Mesendoderm (in vitro differentiated cells): ENCODE measurements at regions not wholly inside any gene's neighbourhood (a gene's known extent, or its start where the extent isn't known, plus 50 kb on each side); places are given as distances from the start of the nearest gene placed in this dataset.

ENCODE experiments used
- DNase-seq: peaks from one replicate; pipeline ENCODE4 v3.0.0; 2013
- H2AK5ac ChIP-seq: 2 replicates; pipeline ENCODE4 v1.6.1; 2013; ENCODE audit warnings: low read length, inconsistent platforms
- H2BK120ac ChIP-seq: 2 replicates; pipeline ENCODE4 v1.6.1; 2013; ENCODE audit warnings: low read depth, mild to moderate bottlenecking, low read length, moderate library complexity, mixed read lengths
- H2BK15ac ChIP-seq: replicated peaks from 2 replicates; pipeline ENCODE4 v1.6.1; 2013; ENCODE audit warnings: low read depth, mild to moderate bottlenecking, moderate library complexity
- H2BK5ac ChIP-seq: 2 replicates; pipeline ENCODE4 v1.6.1; 2013; ENCODE audit warnings: low read length, inconsistent platforms
- H3K18ac ChIP-seq: 2 replicates; pipeline ENCODE4 v1.6.1; 2013; ENCODE audit warnings: mild to moderate bottlenecking, low read length, mixed read lengths
- H3K23ac ChIP-seq: one replicate; pipeline ENCODE4 v1.6.1; 2013; ENCODE audit warnings: low read length
- H3K27ac ChIP-seq: 2 replicates; pipeline ENCODE4 v1.5.1; 2013; ENCODE audit warnings: low read depth, mild to moderate bottlenecking, inconsistent platforms, low read length, moderate library complexity
- H3K27me3 ChIP-seq: 2 replicates; pipeline ENCODE4 v1.6.1; 2013; ENCODE audit warnings: low read length, control low read depth, mild to moderate bottlenecking, inconsistent platforms; ENCODE audit not compliant: insufficient read depth, poor library complexity
- H3K36me3 ChIP-seq: 2 replicates; pipeline ENCODE4 v1.6.1; 2013; ENCODE audit warnings: low read length, inconsistent platforms; ENCODE audit not compliant: control insufficient read depth, insufficient read depth
- H3K4ac ChIP-seq: one replicate; pipeline ENCODE4 v1.6.1; 2013; ENCODE audit warnings: low read depth, mild to moderate bottlenecking, low read length, moderate library complexity
- H3K4me1 ChIP-seq: 2 replicates; pipeline ENCODE4 v1.6.1; 2013; ENCODE audit warnings: low read depth, low read length, inconsistent platforms; ENCODE audit not compliant: control insufficient read depth
- H3K4me2 ChIP-seq: 2 replicates; pipeline ENCODE4 v1.6.1; 2013; ENCODE audit warnings: low read length
- H3K4me3 ChIP-seq: 2 replicates; pipeline ENCODE4 v1.5.1; 2013; ENCODE audit warnings: mild to moderate bottlenecking, low read length
- H3K56ac ChIP-seq: one replicate; pipeline ENCODE4 v1.6.1; 2013; ENCODE audit warnings: low read length
- H3K79me1 ChIP-seq: 2 replicates; pipeline ENCODE4 v1.6.1; 2013; ENCODE audit warnings: low read length, inconsistent platforms
- H3K79me2 ChIP-seq: 2 replicates; pipeline ENCODE4 v1.6.1; 2013; ENCODE audit warnings: mild to moderate bottlenecking, low read length; ENCODE audit not compliant: control insufficient read depth, insufficient read depth
- H3K9ac ChIP-seq: 2 replicates; pipeline ENCODE4 v1.6.1; 2013; ENCODE audit warnings: low read length, inconsistent platforms
- H4K5ac ChIP-seq: one replicate; pipeline ENCODE4 v1.6.1; 2013; ENCODE audit warnings: low read length
- H4K8ac ChIP-seq: one replicate; pipeline ENCODE4 v1.6.1; 2013; ENCODE audit warnings: low read depth, mild to moderate bottlenecking, control low read depth, low read length, moderate library complexity
- WGBS: extraction: QIAGEN DNeasy Blood & Tissue Kit; methylation state at CpG from one replicate; pipeline ENCODE4 v1.1.7; 2013; ENCODE audit warnings: low lambda C conversion rate, missing lambda C conversion rate; ENCODE audit not compliant: insufficient coverage; ENCODE audit errors: extremely low coverage; 5-methylcytosine and 5-hydroxymethylcytosine counted together

DNA sequence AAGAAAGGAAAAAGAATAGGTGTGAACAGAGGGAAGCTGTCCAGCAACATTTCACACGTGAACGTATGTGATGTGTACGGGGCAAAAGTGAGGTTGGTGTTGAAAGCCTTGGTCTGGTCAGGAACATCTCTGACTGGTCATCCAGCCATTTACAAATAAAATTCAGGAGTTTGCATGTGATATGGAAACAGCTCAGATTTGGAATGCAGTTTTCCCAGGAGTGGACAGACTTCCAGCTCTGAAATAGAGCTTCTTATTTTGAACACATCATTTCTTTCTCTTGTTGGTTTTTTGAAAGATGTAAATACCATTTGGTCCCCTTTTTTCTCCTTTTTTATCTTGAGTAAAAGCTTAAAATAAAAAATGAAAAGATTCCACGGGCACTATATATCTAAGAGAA is 566.2 kb upstream of the ZFHX3 start:
- Histone ChIP-seq H2BK5ac (no peak overlapping the region), H3K23ac (no peak overlapping the region), H4K5ac (no peak overlapping the region), H3K4me1 (peaks cover 1% of the 10 kb centered on the region), H4K8ac (no peak overlapping the region), H3K79me1 (no peaks in the 10 kb centered on the region), H3K4me3 (no peak overlapping the region), H3K4me2 (no peak overlapping the region), H2BK120ac (no peak overlapping the region), H2BK15ac (no peak overlapping the region), H3K79me2 (no peaks in the 10 kb centered on the region), H3K27ac (no peak overlapping the region), H3K36me3 (no peaks in the 10 kb centered on the region), H3K27me3 (no peaks in the 10 kb centered on the region), H3K56ac (no peak overlapping the region), H2AK5ac (no peak overlapping the region), H3K9ac (no peak overlapping the region), H3K18ac (no peak overlapping the region), H3K4ac (no peak overlapping the region)
- no peak for DNase-seq
- no CpG with 5 or more reads among the region's 4 CpGs for WGBS

DNA sequence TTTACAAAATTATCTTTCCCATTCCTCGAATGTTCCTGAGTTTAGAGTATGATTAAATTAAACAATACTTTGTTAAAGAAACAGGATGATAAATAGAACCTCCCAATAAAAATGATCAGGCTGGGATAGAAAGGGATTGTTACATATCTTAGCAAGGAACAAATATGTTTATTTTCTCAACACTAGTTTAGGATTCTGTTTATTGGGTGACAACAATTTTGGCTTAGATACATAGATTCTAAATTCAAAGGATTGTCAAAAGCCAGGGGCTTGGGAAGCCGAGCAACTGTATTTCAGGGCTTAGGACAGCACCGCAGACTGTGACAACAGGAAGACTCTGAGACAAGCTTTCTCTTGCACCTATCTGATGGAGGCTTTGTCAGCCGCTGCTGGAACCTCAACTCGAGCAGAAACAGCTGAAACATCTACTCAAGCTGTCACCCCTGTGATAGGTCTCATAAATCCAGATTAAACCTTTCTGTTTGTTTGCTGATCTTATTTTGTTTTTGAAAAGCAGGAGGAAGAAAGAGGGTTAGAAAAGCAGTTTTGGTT is 562.8 kb upstream of the ZFHX3 start:
- no peak overlapping the region for H2BK5ac ChIP-seq
- no peak overlapping the region for H2AK5ac ChIP-seq
- no peak overlapping the region for H3K4me2 ChIP-seq
- no peak overlapping the region for H3K23ac ChIP-seq
- no peak overlapping the region for H3K4ac ChIP-seq
- H3K36me3 ChIP-seq = no peaks in the 10 kb centered on the region
- no peak overlapping the region for H3K9ac ChIP-seq
- H2BK120ac ChIP-seq = no peak overlapping the region
- H3K79me1 ChIP-seq = no peaks in the 10 kb centered on the region
- H4K5ac ChIP-seq = no peak overlapping the region
- H3K4me1 ChIP-seq = peaks cover 1% of the 10 kb centered on the region
- no peak overlapping the region for H4K8ac ChIP-seq
- WGBS = no CpG with 5 or more reads among the region's 5 CpGs
- H3K56ac ChIP-seq = no peak overlapping the region
- H3K79me2 ChIP-seq = no peaks in the 10 kb centered on the region
- H3K27ac ChIP-seq = no peak overlapping the region
- no peaks in the 10 kb centered on the region for H3K27me3 ChIP-seq
- peak overlapping the region; percentile 51 for H3K18ac ChIP-seq
- no peak overlapping the region for H2BK15ac ChIP-seq
- no peak overlapping the region for H3K4me3 ChIP-seq
- peak; percentile 36 for DNase-seq

DNA sequence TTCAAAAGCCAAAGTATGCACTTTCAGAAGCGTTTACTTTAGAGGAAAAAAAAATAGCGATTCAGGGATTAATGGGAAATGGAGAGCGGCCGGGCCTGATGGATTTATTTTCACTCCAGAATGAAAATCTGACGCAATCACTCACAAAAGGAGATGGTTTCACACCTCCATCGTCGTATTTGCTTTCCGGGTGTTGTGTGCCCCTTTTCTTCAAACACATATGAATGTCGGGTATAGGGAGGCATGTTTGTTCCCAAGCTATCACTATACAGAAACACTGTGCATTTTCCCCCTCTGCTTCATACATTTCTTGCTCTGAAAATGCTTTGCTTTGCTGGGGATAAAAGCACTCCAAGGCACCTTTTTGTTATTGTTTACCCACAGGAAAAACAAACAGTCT is 562.2 kb upstream of the ZFHX3 start:
- no peak for DNase-seq
- Histone ChIP-seq H2BK15ac (no peak overlapping the region), H4K5ac (no peak overlapping the region), H3K4me1 (peaks cover 1% of the 10 kb centered on the region), H3K9ac (no peak overlapping the region), H3K4me2 (no peak overlapping the region), H3K79me2 (no peaks in the 10 kb centered on the region), H3K79me1 (no peaks in the 10 kb centered on the region), H3K4ac (peak overlapping the region; percentile 81), H3K18ac (peak overlapping the region; percentile 39), H2BK120ac (no peak overlapping the region), H3K27ac (no peak overlapping the region), H2BK5ac (no peak overlapping the region), H3K23ac (no peak overlapping the region), H3K36me3 (no peaks in the 10 kb centered on the region), H2AK5ac (no peak overlapping the region), H3K56ac (peak overlapping the region; percentile 17), H3K27me3 (no peaks in the 10 kb centered on the region), H3K4me3 (no peak overlapping the region), H4K8ac (no peak overlapping the region)
- WGBS = no CpG with 5 or more reads among the region's 9 CpGs

DNA sequence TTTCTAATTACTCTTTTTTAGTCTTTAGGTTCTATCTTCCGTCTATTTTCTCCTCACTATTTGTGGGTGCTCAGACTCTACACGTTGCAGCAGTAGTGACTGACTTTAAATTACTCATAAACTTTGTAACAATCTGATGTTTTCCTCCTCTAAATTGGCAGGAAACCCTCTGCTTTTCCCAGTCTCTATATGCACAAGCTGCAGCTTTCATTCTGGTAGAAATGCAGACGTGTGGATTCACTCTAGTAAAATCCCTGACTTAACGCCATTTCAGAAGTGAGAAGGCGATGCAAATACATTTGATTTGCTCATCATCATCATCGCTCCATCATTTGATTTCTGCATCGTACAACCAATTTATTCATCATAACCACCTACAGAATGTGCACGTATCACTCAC is 561.0 kb upstream of the ZFHX3 start:
- H3K79me2 ChIP-seq = no peaks in the 10 kb centered on the region
- DNase-seq = no peak
- H2AK5ac ChIP-seq = no peak overlapping the region
- H3K27me3 ChIP-seq = no peaks in the 10 kb centered on the region
- no peak overlapping the region for H4K5ac ChIP-seq
- H3K79me1 ChIP-seq = no peaks in the 10 kb centered on the region
- no peak overlapping the region for H4K8ac ChIP-seq
- H3K9ac ChIP-seq = no peak overlapping the region
- H3K36me3 ChIP-seq = no peaks in the 10 kb centered on the region
- no peak overlapping the region for H3K18ac ChIP-seq
- no peak overlapping the region for H2BK5ac ChIP-seq
- no peak overlapping the region for H2BK15ac ChIP-seq
- no peak overlapping the region for H3K27ac ChIP-seq
- H3K23ac ChIP-seq = no peak overlapping the region
- no peak overlapping the region for H2BK120ac ChIP-seq
- WGBS = no CpG with 5 or more reads among the region's 8 CpGs
- no peak overlapping the region for H3K56ac ChIP-seq
- H3K4me1 ChIP-seq = peaks cover 1% of the 10 kb centered on the region
- no peak overlapping the region for H3K4me3 ChIP-seq
- H3K4ac ChIP-seq = no peak overlapping the region
- H3K4me2 ChIP-seq = no peak overlapping the region

DNA sequence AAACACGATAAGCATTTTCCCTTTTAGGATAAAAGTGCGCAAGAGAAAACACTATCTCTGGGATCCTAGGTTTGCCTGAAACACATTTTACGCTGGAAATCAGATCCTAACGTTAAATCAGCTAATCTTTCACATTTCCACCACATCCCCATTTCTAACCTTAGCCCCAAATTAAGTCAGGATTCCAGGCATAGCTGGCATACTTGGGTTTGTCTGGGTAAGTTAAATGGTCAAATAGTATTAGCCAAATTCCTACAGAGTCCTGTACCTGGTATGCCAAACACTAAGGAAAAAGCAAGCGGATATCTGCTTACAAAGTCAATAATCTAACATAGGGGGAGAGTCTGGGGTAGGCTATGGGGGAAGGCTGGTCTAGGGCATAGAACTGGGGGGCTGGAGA is 557.4 kb upstream of the ZFHX3 start:
- H3K4me2 ChIP-seq = no peak overlapping the region
- H3K36me3 ChIP-seq = no peaks in the 10 kb centered on the region

DNA sequence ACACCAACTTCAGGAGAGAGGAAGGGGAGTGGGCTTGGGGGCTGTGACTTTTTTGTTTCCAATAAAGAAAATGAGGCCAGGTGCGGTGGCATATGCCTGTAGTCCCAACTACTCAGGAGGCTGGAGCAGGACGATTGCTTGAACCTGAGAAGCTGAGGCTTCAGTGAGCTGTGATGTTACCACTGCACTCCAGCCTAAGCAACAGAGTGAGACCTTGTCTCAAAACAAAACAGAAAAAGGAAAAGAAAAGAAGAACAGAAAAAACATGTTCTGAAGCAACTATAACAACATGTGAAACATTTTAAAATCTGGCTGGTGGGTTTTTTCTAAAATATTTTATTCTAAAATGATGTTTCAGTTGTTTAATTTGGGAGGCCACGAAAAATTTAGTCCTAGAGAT is 554.0 kb upstream of the ZFHX3 start:
- Histone ChIP-seq H3K4me2 (no peak overlapping the region), H3K18ac (no peak overlapping the region), H4K8ac (no peak overlapping the region)

More for the DNA sequence above, 557.4 kb upstream of the ZFHX3 start:
- Histone ChIP-seq H4K5ac (no peak overlapping the region), H4K8ac (peak overlapping the region; percentile 2), H2AK5ac (no peak overlapping the region), H2BK15ac (no peak overlapping the region), H3K79me2 (no peaks in the 10 kb centered on the region), H3K18ac (peak overlapping the region; percentile 81), H3K23ac (no peak overlapping the region), H2BK5ac (no peak overlapping the region), H3K9ac (no peak overlapping the region), H3K79me1 (no peaks in the 10 kb centered on the region), H2BK120ac (no peak overlapping the region), H3K27me3 (no peaks in the 10 kb centered on the region), H3K27ac (peak overlapping the region; percentile 57), H3K4ac (no peak overlapping the region), H3K4me1 (peaks cover 1% of the 10 kb centered on the region), H3K4me3 (no peak overlapping the region), H3K56ac (peak overlapping the region; percentile 42)
- WGBS = 100% methylated on average over 2 of the region's 5 CpGs
- DNase-seq = peak; percentile 89

More for the DNA sequence above, 554.0 kb upstream of the ZFHX3 start:
- Histone ChIP-seq H3K23ac (no peak overlapping the region), H3K4me3 (no peak overlapping the region), H2BK5ac (no peak overlapping the region), H3K4ac (no peak overlapping the region), H2BK15ac (no peak overlapping the region), H4K5ac (no peak overlapping the region), H3K36me3 (no peaks in the 10 kb centered on the region), H3K27me3 (no peaks in the 10 kb centered on the region), H2BK120ac (no peak overlapping the region), H3K9ac (no peak overlapping the region), H3K79me2 (no peaks in the 10 kb centered on the region), H3K27ac (no peak overlapping the region), H3K4me1 (no peaks in the 10 kb centered on the region), H2AK5ac (no peak overlapping the region), H3K56ac (no peak overlapping the region), H3K79me1 (no peaks in the 10 kb centered on the region)
- DNase-seq = no peak
- WGBS = no CpG with 5 or more reads among the region's 3 CpGs
